ENCODE measurements at regions not wholly inside any gene's neighbourhood (a gene's known extent, or its start where the extent isn't known, plus 50 kb on each side); places are given as distances from the start of the nearest gene placed in this dataset.

- TF ChIP-seq POLR2A (IDR thresholded peaks at IDR 0.05), result no peak
- TF ChIP-seq, protein P1, sequence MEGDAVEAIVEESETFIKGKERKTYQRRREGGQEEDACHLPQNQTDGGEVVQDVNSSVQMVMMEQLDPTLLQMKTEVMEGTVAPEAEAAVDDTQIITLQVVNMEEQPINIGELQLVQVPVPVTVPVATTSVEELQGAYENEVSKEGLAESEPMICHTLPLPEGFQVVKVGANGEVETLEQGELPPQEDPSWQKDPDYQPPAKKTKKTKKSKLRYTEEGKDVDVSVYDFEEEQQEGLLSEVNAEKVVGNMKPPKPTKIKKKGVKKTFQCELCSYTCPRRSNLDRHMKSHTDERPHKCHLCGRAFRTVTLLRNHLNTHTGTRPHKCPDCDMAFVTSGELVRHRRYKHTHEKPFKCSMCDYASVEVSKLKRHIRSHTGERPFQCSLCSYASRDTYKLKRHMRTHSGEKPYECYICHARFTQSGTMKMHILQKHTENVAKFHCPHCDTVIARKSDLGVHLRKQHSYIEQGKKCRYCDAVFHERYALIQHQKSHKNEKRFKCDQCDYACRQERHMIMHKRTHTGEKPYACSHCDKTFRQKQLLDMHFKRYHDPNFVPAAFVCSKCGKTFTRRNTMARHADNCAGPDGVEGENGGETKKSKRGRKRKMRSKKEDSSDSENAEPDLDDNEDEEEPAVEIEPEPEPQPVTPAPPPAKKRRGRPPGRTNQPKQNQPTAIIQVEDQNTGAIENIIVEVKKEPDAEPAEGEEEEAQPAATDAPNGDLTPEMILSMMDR (IDR thresholded peaks at IDR 0.05), result no peak
These were observed 850.3 kb downstream of the DSC3 start for GRCh38 chr18:30192216-30192615.

All from lower leg skin (tissue), 3 donors.